H1 (cell line): ENCODE measurements at regions not wholly inside any gene's neighbourhood (a gene's known extent, or its start where the extent isn't known, plus 50 kb on each side); places are given as distances from the start of the nearest gene placed in this dataset.

Experiments used
- CTCF ChIA-PET: fragments of 300-600 bp; sonication (Branson Sonifier 250); formaldehyde crosslinking; loops from one replicate; lab custom pipeline; 2021; ENCODE audit not compliant: partially characterized antibody; lab: Charles Lee
- POLR2A ChIA-PET: fragments of 300-600 bp; sonication (Branson Sonifier 250); formaldehyde crosslinking; loops from one replicate; lab custom pipeline; 2021; ENCODE audit warnings: inconsistent platforms; ENCODE audit not compliant: partially characterized antibody; lab: Charles Lee
- DNase-seq, 2 experiments: peaks; one replicate each; pipeline versions ENCODE4 v3.0.0 to v3.0.0-alpha.2; 2010 to 2022; ENCODE audit warnings: low spot score in 2 of 2, low read depth in 1 of 2, mixed read lengths in 1 of 2
- FAIRE-seq: peaks from 2 replicates; lab custom pipeline; 2011; peaks lifted over from hg19 to GRCh38; lab: Jason Lieb, UNC
- H2AFZ ChIP-seq: 2 replicates; pipeline ENCODE4 v1.8.1; 2012; ENCODE audit warnings: low read length, inconsistent platforms
- H2AK5ac ChIP-seq: 2 replicates; pipeline ENCODE4 v1.6.1; 2013; ENCODE audit warnings: low read depth, low read length
- H2BK120ac ChIP-seq: replicated peaks from 2 replicates; pipeline ENCODE3; 2013; ENCODE audit warnings: low read depth, low read length, inconsistent platforms
- H2BK12ac ChIP-seq: 2 replicates; pipeline ENCODE4 v1.6.1; 2013; ENCODE audit warnings: low read depth, low read length
- H2BK15ac ChIP-seq: 2 replicates; pipeline ENCODE4 v1.6.1; 2013; ENCODE audit warnings: low read length
- H2BK20ac ChIP-seq: 2 replicates; pipeline ENCODE4 v1.6.1; 2013; ENCODE audit warnings: low read length
- H2BK5ac ChIP-seq: 2 replicates; pipeline ENCODE4 v1.6.1; 2013; ENCODE audit warnings: low read depth, low read length
- H3K14ac ChIP-seq: 2 replicates; pipeline ENCODE4 v1.6.1; 2013; ENCODE audit warnings: inconsistent platforms; ENCODE audit not compliant: insufficient read length
- H3K18ac ChIP-seq: 2 replicates; pipeline ENCODE4 v1.6.1; 2013; ENCODE audit warnings: low read length; ENCODE audit errors: extremely low read depth
- H3K23ac ChIP-seq: 2 replicates; pipeline ENCODE4 v1.6.1; 2013; ENCODE audit warnings: inconsistent platforms; ENCODE audit not compliant: insufficient read length
- H3K23me2 ChIP-seq: 2 replicates; pipeline ENCODE4 v1.6.1; 2013; ENCODE audit warnings: low read depth, low read length
- H3K27ac ChIP-seq: 2 replicates; pipeline ENCODE4 v1.6.1; 2011; ENCODE audit warnings: low read depth, low read length, inconsistent platforms
- H3K27me3 ChIP-seq, 4 experiments: replicated peaks in 1 of 4; 1 replicate in 1 of 4; 2 replicates in 3 of 4; pipeline versions ENCODE4 v1.6.1 to v1.8.1; 2011 to 2013; ENCODE audit warnings: low read length in 3 of 4, mild to moderate bottlenecking in 3 of 4, inconsistent platforms in 2 of 4, mixed read lengths in 2 of 4, moderate library complexity in 1 of 4; ENCODE audit not compliant: control insufficient read depth in 3 of 4, insufficient read depth in 3 of 4; ENCODE audit errors: extremely low read depth in 1 of 4
- H3K36me3 ChIP-seq, 4 experiments: 2 replicates each; pipeline versions ENCODE4 v1.6.1 to v1.8.1; 2011 to 2013; ENCODE audit warnings: mild to moderate bottlenecking in 4 of 4, low read length in 3 of 4, moderate library complexity in 2 of 4, control low read depth in 1 of 4, inconsistent platforms in 1 of 4; ENCODE audit not compliant: insufficient read depth in 4 of 4, control insufficient read depth in 2 of 4
- H3K4ac ChIP-seq: replicated peaks from 2 replicates; pipeline ENCODE3; 2013; ENCODE audit warnings: low read length, low read depth, mixed read lengths, inconsistent platforms; ENCODE audit not compliant: insufficient read length
- H3K4me1 ChIP-seq, 4 experiments: replicated peaks in 1 of 4; 1 replicate in 1 of 4; 2 replicates in 3 of 4; pipeline versions ENCODE4 v1.6.1 to v1.8.1; 2011 to 2013; ENCODE audit warnings: low read length in 3 of 4, inconsistent platforms in 2 of 4, mixed read lengths in 1 of 4; ENCODE audit not compliant: insufficient read depth in 4 of 4, control insufficient read depth in 3 of 4
- H3K4me2 ChIP-seq, 2 experiments: 2 replicates each; pipeline versions ENCODE4 v1.6.1 to v1.8.1; 2011 to 2013; ENCODE audit warnings: low read depth in 2 of 2, low read length in 2 of 2, control low read depth in 1 of 2, inconsistent platforms in 1 of 2, mild to moderate bottlenecking in 1 of 2; ENCODE audit not compliant: insufficient read depth in 1 of 2
- H3K4me3 ChIP-seq, 4 experiments: fragments of 200-600, 300-600 bp in 1 of 4; sonication (generic), shearing (Covaris generic), sonication (Bioruptor Twin) in 1 of 4; 2 replicates each; pipeline versions ENCODE4 v1.5.1 to v1.8.1; 2011 to 2016; ENCODE audit warnings: low read length in 4 of 4, low read depth in 3 of 4, control low read depth in 2 of 4, inconsistent platforms in 2 of 4, mild to moderate bottlenecking in 2 of 4, mixed read lengths in 1 of 4, moderate library complexity in 1 of 4; ENCODE audit not compliant: insufficient read depth in 2 of 4; ENCODE audit errors: extremely low read depth in 1 of 4
- H3K56ac ChIP-seq: replicated peaks from 2 replicates; pipeline ENCODE3; 2013; ENCODE audit warnings: low read depth, mild to moderate bottlenecking, mixed read lengths, low read length, inconsistent platforms; ENCODE audit not compliant: insufficient read length
- H3K79me1 ChIP-seq: 2 replicates; pipeline ENCODE4 v1.6.1; 2013; ENCODE audit warnings: low read depth, low read length, control low read depth
- H3K79me2 ChIP-seq, 2 experiments: 2 replicates each; pipeline versions ENCODE4 v1.6.1 to v1.8.1; 2012 to 2013; ENCODE audit warnings: low read length in 2 of 2, mild to moderate bottlenecking in 2 of 2, inconsistent platforms in 1 of 2; ENCODE audit not compliant: insufficient read depth in 2 of 2, control insufficient read depth in 1 of 2
- H3K9ac ChIP-seq, 4 experiments: replicated peaks in 1 of 4; 1 replicate in 1 of 4; 2 replicates in 3 of 4; pipeline versions ENCODE4 v1.6.1 to v1.8.1; 2011 to 2013; ENCODE audit warnings: low read depth in 3 of 4, low read length in 3 of 4, control low read depth in 2 of 4, mild to moderate bottlenecking in 2 of 4, moderate library complexity in 2 of 4, inconsistent platforms in 1 of 4; ENCODE audit errors: extremely low read depth in 1 of 4
- H3K9me3 ChIP-seq, 2 experiments: 2 replicates each; pipeline versions ENCODE4 v1.6.1 to v1.8.1; 2012 to 2013; ENCODE audit warnings: mild to moderate bottlenecking in 2 of 2, moderate library complexity in 2 of 2, control low read depth in 1 of 2, inconsistent platforms in 1 of 2, low read depth in 1 of 2, low read length in 1 of 2, mixed read lengths in 1 of 2; ENCODE audit not compliant: insufficient read depth in 2 of 2
- H4K20me1 ChIP-seq, 2 experiments: replicated peaks in 1 of 2; 2 replicates each; pipeline versions ENCODE3 to v1.8.1; 2011 to 2013; ENCODE audit warnings: inconsistent platforms in 2 of 2, low read length in 2 of 2, mild to moderate bottlenecking in 1 of 2; ENCODE audit not compliant: insufficient read depth in 2 of 2, control insufficient read depth in 1 of 2
- H4K5ac ChIP-seq: 2 replicates; pipeline ENCODE4 v1.6.1; 2013; ENCODE audit warnings: low read length, low read depth, mixed read lengths, inconsistent platforms; ENCODE audit not compliant: insufficient read length
- H4K8ac ChIP-seq: 2 replicates; pipeline ENCODE4 v1.8.0; 2013; ENCODE audit warnings: mild to moderate bottlenecking, moderate library complexity, low read length, inconsistent platforms; ENCODE audit not compliant: insufficient read depth; ENCODE audit errors: extremely low read depth
- H4K91ac ChIP-seq: replicated peaks from 2 replicates; pipeline ENCODE3; 2013; ENCODE audit warnings: low read length, mixed read lengths, inconsistent platforms; ENCODE audit not compliant: insufficient read length
- CHD2 ChIP-seq: IDR thresholded peaks from 2 replicates; pipeline ENCODE4 v1.6.1; 2012; ENCODE audit warnings: low read length, improper control_type of control experiment
- CREB1 ChIP-seq: IDR thresholded peaks from 2 replicates; pipeline ENCODE4 v1.6.1; 2012; ENCODE audit warnings: inconsistent platforms
- CTBP2 ChIP-seq: IDR thresholded peaks from 2 replicates; pipeline ENCODE4 v1.7.0; 2011; ENCODE audit warnings: borderline replicate concordance, mild to moderate bottlenecking, moderate library complexity, mixed read lengths, low read length; ENCODE audit not compliant: insufficient read depth, insufficient read length
- GABPA ChIP-seq: IDR thresholded peaks from 2 replicates; pipeline ENCODE4 v1.6.1; 2011; ENCODE audit warnings: mild to moderate bottlenecking, low read length, moderate library complexity, borderline replicate concordance; ENCODE audit not compliant: insufficient read depth
- HDAC6 ChIP-seq: IDR thresholded peaks from one replicate; pipeline ENCODE4 v1.7.1; 2012; ENCODE audit warnings: low read depth, mild to moderate bottlenecking, inconsistent platforms, low read length, moderate library complexity
- JUND ChIP-seq: IDR thresholded peaks from 2 replicates; pipeline ENCODE4 v1.6.1; 2011; ENCODE audit warnings: mild to moderate bottlenecking, improper control_type of control experiment, low read length
- KDM4A ChIP-seq: IDR thresholded peaks from one replicate; pipeline ENCODE4 v1.7.1; 2012; ENCODE audit warnings: low read depth, mild to moderate bottlenecking, moderate library complexity, low read length, inconsistent platforms; ENCODE audit not compliant: severe bottlenecking
- MAFK ChIP-seq: IDR thresholded peaks from 2 replicates; pipeline ENCODE4 v1.6.1; 2012; ENCODE audit warnings: low read depth, mild to moderate bottlenecking, improper control_type of control experiment, low read length
- MAX ChIP-seq: IDR thresholded peaks from 2 replicates; pipeline ENCODE4 v1.6.1; 2012; ENCODE audit warnings: inconsistent platforms
- POLR2A ChIP-seq, 2 experiments: IDR thresholded peaks; 1 replicate in 1 of 2; 2 replicates in 1 of 2; pipeline ENCODE4 v1.6.1; 2011; ENCODE audit warnings: low read depth in 2 of 2, low read length in 2 of 2, mild to moderate bottlenecking in 2 of 2; ENCODE audit errors: control extremely low read depth in 1 of 2
- POU5F1 ChIP-seq: IDR thresholded peaks from 2 replicates; pipeline ENCODE4 v1.6.1; 2011; ENCODE audit warnings: low read depth, mild to moderate bottlenecking, low read length, moderate library complexity
- SP2 ChIP-seq: IDR thresholded peaks from 2 replicates; pipeline ENCODE4 v1.6.1; 2012; ENCODE audit warnings: mild to moderate bottlenecking, low read length, inconsistent platforms
- TAF1 ChIP-seq: IDR thresholded peaks from 2 replicates; pipeline ENCODE4 v1.6.1; 2011; ENCODE audit warnings: mild to moderate bottlenecking, low read depth, low read length
- TAF7 ChIP-seq: optimal IDR thresholded peaks from 2 replicates; pipeline ENCODE3; 2011; ENCODE audit warnings: low read depth, mild to moderate bottlenecking, inconsistent platforms, low read length, moderate library complexity, borderline replicate concordance
- USF2 ChIP-seq: IDR thresholded peaks from 2 replicates; pipeline ENCODE4 v1.6.1; 2011; ENCODE audit warnings: low read length, improper control_type of control experiment
- WGBS, 2 experiments: shearing (Covaris generic) in 1 of 2; methylation state at CpG; one replicate each; pipeline versions ENCODE4 v1.1.6 to v1.1.7; 2013 to 2015; ENCODE audit warnings: low lambda C conversion rate in 2 of 2, mixed read lengths in 2 of 2, inconsistent platforms in 1 of 2, low coverage in 1 of 2, missing lambda C conversion rate in 1 of 2; ENCODE audit not compliant: insufficient replicate concordance in 2 of 2, insufficient coverage in 1 of 2, insufficient read length in 1 of 2; ENCODE audit errors: extremely low coverage in 1 of 2, missing lambda C conversion rate in 1 of 2; 5-methylcytosine and 5-hydroxymethylcytosine counted together

GRCh38 chr2:81412681-81413080 lies 1108.1 kb upstream of the LRRTM1 start:
- no peak overlapping the region for H3K18ac ChIP-seq
- no peaks in the 10 kb centered on the region for H3K36me3 ChIP-seq
- H3K14ac ChIP-seq, result no peak overlapping the region
- no peak overlapping the region for H3K4me3 ChIP-seq
- H3K56ac ChIP-seq, result no peak overlapping the region
- H2BK120ac ChIP-seq, result no peak overlapping the region
- no peak overlapping the region for H3K27ac ChIP-seq
- CTCF ChIA-PET, result interaction anchor here (0.6 kb wide), 1 partner anchor 58 kb away, joined by 3 read pairs; no protein-coding TSS in a partner anchor
- no peaks in the 10 kb centered on the region for H3K27me3 ChIP-seq
- POLR2A ChIA-PET, result no interaction called here
- H3K4me2 ChIP-seq, result no peak overlapping the region
- no peak overlapping the region for H4K8ac ChIP-seq
- no peaks in the 10 kb centered on the region for H3K79me2 ChIP-seq
- no peak overlapping the region for H2BK20ac ChIP-seq
- H3K9me3 ChIP-seq, result no peaks in the 10 kb centered on the region
- no peaks in the 10 kb centered on the region for H4K20me1 ChIP-seq
- H2BK15ac ChIP-seq, result no peak overlapping the region
- no peak overlapping the region for H4K91ac ChIP-seq
- H2AFZ ChIP-seq, result no peak overlapping the region
- no peak overlapping the region for H4K5ac ChIP-seq
- H2BK12ac ChIP-seq, result no peak overlapping the region
- H2AK5ac ChIP-seq, result no peak overlapping the region
- H2BK5ac ChIP-seq, result no peak overlapping the region
- no peaks in the 10 kb centered on the region for H3K4me1 ChIP-seq
- WGBS, 2 experiments, result 97% methylated on average over 3 of the region's 3 CpGs; no CpG with 5 or more reads in 1 of the 2 experiments
- H3K23ac ChIP-seq, result no peak overlapping the region
- H3K9ac ChIP-seq, result no peak overlapping the region
- no peaks in the 10 kb centered on the region for H3K79me1 ChIP-seq
- no peak for FAIRE-seq
- no peaks in the 10 kb centered on the region for H3K23me2 ChIP-seq
- no peak overlapping the region for H3K4ac ChIP-seq
- DNase-seq, result no peak
- TF ChIP-seq TAF1 (no peak), TAF7 (no peak), USF2 (no peak), POLR2A (IDR thresholded peaks at IDR 0.05; ENCODE audit: control extremely low read depth in 1 of 2, low read depth in 2 of 2, low read length in 2 of 2) (no peak), MAX (no peak), POU5F1 (no peak), GABPA (no peak), KDM4A (no peak), MAFK (no peak), CTBP2 (no peak), HDAC6 (no peak), CHD2 (no peak), CREB1 (no peak), SP2 (no peak), JUND (no peak)
